Muscle of leg (tissue), 3 donors: ENCODE measurements at regions not wholly inside any gene's neighbourhood (a gene's known extent, or its start where the extent isn't known, plus 50 kb on each side); places are given as distances from the start of the nearest gene placed in this dataset.
"Not testable (repeated sequence)": the region's sequence is repeated elsewhere in the genome, so short reads cannot be mapped to it uniquely, and the experiment has no call there.

Source experiments
- DNase-seq: peaks from one replicate; pipeline ENCODE4 v3.0.0; 2013
- H3K27ac ChIP-seq: one replicate; pipeline ENCODE4 v1.5.1; 2013; ENCODE audit warnings: mild to moderate bottlenecking, low read length, control low read depth
- H3K27me3 ChIP-seq: one replicate; pipeline ENCODE4 v1.6.1; 2013; ENCODE audit warnings: low read length; ENCODE audit not compliant: control insufficient read depth, insufficient read depth
- H3K36me3 ChIP-seq: one replicate; pipeline ENCODE4 v1.6.1; 2013; ENCODE audit warnings: low read length; ENCODE audit not compliant: control insufficient read depth, insufficient read depth
- H3K4me1 ChIP-seq: one replicate; pipeline ENCODE4 v1.6.1; 2013; ENCODE audit warnings: low read length; ENCODE audit not compliant: control insufficient read depth, insufficient read depth
- H3K4me3 ChIP-seq: one replicate; pipeline ENCODE4 v1.5.1; 2013; ENCODE audit warnings: low read length, control low read depth
- H3K9me3 ChIP-seq: replicated peaks from 2 replicates; pipeline ENCODE4 v1.6.1; 2013; ENCODE audit warnings: low read depth, low read length; ENCODE audit not compliant: control insufficient read depth
- whole genome bisulfite sequencing: methylation state at CpG from one replicate; pipeline ENCODE4 v1.1.5; 2013; ENCODE audit warnings: missing lambda C conversion rate; ENCODE audit not compliant: insufficient coverage; 5-methylcytosine and 5-hydroxymethylcytosine counted together

DNA sequence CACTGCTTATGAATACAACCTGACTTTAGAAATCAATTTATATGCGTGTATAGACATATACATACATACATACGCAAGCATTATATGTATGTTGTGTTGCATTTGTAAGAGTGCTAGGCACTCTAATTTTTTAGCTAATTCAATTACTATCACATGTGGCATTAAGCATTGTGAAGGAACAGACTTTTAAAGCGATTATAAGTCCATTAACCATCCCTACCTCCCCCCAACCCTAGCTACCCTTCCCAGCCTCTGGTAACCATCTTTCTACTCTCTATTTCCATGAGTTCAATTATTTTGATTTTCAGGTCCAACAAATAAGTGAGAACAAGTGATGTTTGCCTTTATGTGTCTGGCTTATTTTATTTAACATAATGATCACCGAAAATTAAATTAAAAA, 453.8 kb downstream of the DOK5 start:
- Histone ChIP-seq H3K27me3 (no peaks in the 10 kb centered on the region), H3K4me1 (no peaks in the 10 kb centered on the region), H3K36me3 (no peaks in the 10 kb centered on the region), H3K9me3 (no peaks in the 10 kb centered on the region), H3K4me3 (no peak overlapping the region), H3K27ac (no peak overlapping the region)
- WGBS = no CpG with 5 or more reads among the region's 4 CpGs
- no peak for DNase-seq

DNA sequence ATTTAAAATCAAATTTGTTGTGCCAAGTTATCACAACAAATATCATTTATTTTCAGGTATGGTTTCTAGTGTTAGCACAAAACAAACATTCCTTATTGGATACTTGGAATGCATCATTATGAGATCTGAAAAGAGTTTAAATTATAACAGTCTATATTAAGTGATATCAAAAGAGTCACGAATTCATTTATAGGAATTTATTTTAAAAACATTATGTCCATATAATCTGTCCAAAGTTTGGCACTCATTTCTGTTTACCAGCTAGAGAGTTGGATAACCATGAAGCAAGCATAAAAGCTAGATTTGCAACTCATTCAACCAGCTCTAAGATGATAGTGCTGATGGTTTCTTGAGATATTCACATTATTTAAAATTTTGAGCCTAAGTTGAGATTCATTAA, 453.2 kb downstream of the DOK5 start:
- Histone ChIP-seq H3K9me3 (no peaks in the 10 kb centered on the region), H3K27me3 (no peaks in the 10 kb centered on the region), H3K4me3 (no peak overlapping the region), H3K27ac (no peak overlapping the region), H3K4me1 (no peaks in the 10 kb centered on the region), H3K36me3 (no peaks in the 10 kb centered on the region)
- no peak for DNase-seq
- no CpG with 5 or more reads among the region's 1 CpG for WGBS

DNA sequence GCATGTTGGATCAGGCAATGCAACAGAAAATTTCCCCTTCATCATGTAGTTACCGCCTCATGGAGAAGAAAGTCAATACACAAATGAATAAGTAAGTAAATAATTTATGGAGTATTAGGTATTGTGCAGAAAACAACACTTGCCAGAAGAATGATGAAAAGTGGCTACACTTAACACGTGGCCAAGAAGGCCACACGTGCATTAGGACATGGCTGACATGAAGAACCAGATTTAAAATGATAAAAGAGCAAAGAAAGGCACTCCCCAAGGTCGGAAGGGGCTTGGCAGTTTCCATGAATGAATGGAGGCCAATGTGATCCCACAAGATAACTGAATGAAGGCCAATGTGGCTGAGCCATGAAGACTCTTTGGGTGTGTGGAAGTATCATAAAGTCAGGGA, 447.2 kb downstream of the DOK5 start:
- no peak for DNase-seq
- no peak overlapping the region for H3K27ac ChIP-seq
- H3K9me3 ChIP-seq = no peaks in the 10 kb centered on the region
- 41% methylated on average over 3 of the region's 4 CpGs for WGBS
- no peaks in the 10 kb centered on the region for H3K4me1 ChIP-seq
- H3K27me3 ChIP-seq = no peaks in the 10 kb centered on the region
- no peaks in the 10 kb centered on the region for H3K36me3 ChIP-seq
- no peak overlapping the region for H3K4me3 ChIP-seq

GRCh38 chr20:54922096-54922495, 446.7 kb downstream of the DOK5 start:
- Histone ChIP-seq H3K9me3 (no peaks in the 10 kb centered on the region), H3K4me3 (no peak overlapping the region), H3K27me3 (no peaks in the 10 kb centered on the region), H3K4me1 (no peaks in the 10 kb centered on the region), H3K27ac (no peak overlapping the region), H3K36me3 (no peaks in the 10 kb centered on the region)
- WGBS = no CpG with 5 or more reads among the region's 1 CpG
- DNase-seq = no peak

DNA sequence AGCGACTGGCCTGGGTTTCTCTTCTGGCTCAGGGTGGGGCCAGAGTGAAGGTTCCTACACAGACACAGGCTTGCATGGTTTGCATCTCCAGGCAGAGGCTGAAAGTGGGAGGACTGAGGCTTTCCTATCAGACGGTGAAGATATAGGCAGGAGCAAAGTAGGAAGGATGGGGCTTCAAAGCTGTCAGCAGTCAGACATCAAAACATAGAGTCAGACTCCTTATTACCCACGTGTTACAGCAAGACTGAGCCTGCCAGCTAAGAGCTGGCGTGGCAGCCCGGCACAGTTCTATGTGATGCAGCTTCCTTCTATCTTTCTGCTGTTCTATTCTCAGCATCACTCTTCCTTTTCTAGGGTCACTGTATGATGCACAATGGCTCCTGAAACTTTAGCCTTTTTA, 445.1 kb downstream of the DOK5 start:
- Histone ChIP-seq H3K36me3 (no peaks in the 10 kb centered on the region), H3K27ac (no peak overlapping the region), H3K4me3 (no peak overlapping the region), H3K9me3 (no peaks in the 10 kb centered on the region), H3K4me1 (no peaks in the 10 kb centered on the region), H3K27me3 (no peaks in the 10 kb centered on the region)
- 47% methylated on average over 5 of the region's 5 CpGs for WGBS
- no peak for DNase-seq

DNA sequence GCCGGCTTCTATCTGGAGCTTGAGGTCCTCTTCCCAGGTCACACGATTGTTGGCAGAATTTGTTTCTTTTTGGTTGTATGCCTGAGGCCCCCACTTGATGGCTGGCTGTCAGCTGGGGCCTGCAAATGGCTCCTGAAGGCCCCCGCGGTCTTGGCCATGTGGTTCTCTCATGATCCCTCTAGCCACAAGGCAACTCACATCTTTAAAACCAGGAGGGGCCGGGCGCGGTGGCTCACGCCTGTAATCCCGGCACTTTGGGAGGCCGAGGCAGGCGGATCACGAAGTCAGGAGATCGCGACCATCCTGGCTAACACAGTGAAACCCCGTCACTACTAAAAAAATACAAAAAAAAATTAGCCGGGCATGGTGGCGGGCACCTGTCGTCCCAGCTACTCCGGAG, 443.6 kb downstream of the DOK5 start:
- H3K4me1 ChIP-seq, H3K27ac ChIP-seq, DNase-seq, H3K36me3 ChIP-seq, H3K27me3 ChIP-seq, H3K9me3 ChIP-seq, H3K4me3 ChIP-seq: not testable (repeated sequence)
- whole genome bisulfite sequencing = 93% methylated on average over 17 of the region's 19 CpGs

DNA sequence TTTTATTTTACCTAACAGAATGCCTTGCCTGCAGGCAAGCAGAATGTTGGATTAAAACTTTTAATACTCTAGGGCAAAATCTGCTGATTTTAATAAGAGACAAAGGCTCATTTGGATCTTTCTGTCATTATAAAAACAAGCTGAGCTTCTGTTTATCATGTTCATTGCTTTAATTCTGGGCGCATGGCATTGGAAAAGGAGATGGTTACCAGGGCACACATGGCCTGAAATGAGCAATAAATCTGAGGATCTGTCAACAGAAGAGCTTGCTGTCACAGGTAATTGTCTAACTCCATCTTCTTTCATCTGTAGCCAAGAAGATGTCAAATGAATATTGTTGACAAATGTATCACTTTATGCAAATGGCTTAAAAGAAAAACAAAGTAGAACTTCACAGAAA, 439.6 kb downstream of the DOK5 start:
- DNase-seq = no peak
- no peaks in the 10 kb centered on the region for H3K4me1 ChIP-seq
- H3K27me3 ChIP-seq = no peaks in the 10 kb centered on the region
- H3K9me3 ChIP-seq = no peaks in the 10 kb centered on the region
- no peak overlapping the region for H3K4me3 ChIP-seq
- 80% methylated on average over 1 of the region's 1 CpG for WGBS
- no peak overlapping the region for H3K27ac ChIP-seq
- no peaks in the 10 kb centered on the region for H3K36me3 ChIP-seq

DNA sequence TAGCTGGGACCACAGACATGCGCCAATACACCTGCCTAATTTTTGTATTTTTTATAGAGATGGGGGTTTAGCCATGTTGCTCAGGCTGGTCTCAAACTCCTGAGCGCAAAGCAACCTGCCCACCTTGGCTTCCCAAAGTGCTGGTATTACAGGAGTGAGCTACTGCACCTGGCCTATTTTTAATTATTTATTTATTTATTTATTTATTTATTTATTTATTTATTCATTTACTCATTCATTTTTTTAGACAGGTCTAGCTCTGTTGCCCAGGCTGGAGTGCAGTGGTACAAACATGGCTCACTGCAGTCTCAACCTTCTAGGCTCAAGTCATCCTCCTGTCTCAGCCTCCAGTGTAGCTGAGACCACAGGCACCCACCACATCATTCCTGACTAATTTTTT, 434.3 kb downstream of the DOK5 start:
- Histone ChIP-seq H3K9me3 (no peaks in the 10 kb centered on the region), H3K27ac (no peak overlapping the region), H3K36me3 (no peaks in the 10 kb centered on the region), H3K4me3 (no peak overlapping the region), H3K4me1 (no peaks in the 10 kb centered on the region), H3K27me3 (no peaks in the 10 kb centered on the region)
- WGBS = no CpG with 5 or more reads among the region's 2 CpGs
- no peak for DNase-seq

GRCh38 chr20:54906134-54906533, 430.7 kb downstream of the DOK5 start:
- no CpG with 5 or more reads among the region's 6 CpGs for WGBS
- not testable (repeated sequence) for H3K27ac ChIP-seq, H3K4me1 ChIP-seq, DNase-seq, H3K9me3 ChIP-seq, H3K27me3 ChIP-seq, H3K36me3 ChIP-seq, H3K4me3 ChIP-seq

GRCh38 chr20:54897787-54898186, 422.4 kb downstream of the DOK5 start:
- Histone ChIP-seq H3K9me3 (peaks cover 16% of the 10 kb centered on the region), H3K27ac (no peak overlapping the region), H3K4me1 (no peaks in the 10 kb centered on the region), H3K36me3 (no peaks in the 10 kb centered on the region), H3K4me3 (no peak overlapping the region), H3K27me3 (no peaks in the 10 kb centered on the region)
- no peak for DNase-seq
- WGBS = 85% methylated on average over 3 of the region's 6 CpGs

DNA sequence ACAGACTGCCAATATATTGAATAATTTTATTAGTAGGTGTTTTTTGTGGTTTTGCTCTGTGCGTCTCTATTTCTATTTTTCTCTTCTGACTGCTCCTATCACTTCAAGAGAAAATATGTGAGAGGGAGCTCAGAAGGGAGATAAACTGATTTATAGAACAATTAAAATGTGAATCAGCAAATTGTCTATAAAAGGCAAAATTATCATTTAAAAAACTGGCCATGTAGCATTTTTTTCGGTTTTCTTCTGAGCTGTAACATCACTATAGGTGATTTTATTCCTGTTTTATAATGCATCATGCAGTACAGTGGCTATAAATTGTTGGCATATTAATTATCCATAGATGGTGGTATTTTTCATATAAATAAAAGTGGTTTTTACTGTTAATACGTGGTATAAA, 416.5 kb downstream of the DOK5 start:
- no peak overlapping the region for H3K27ac ChIP-seq
- H3K36me3 ChIP-seq = no peaks in the 10 kb centered on the region
- no peaks in the 10 kb centered on the region for H3K27me3 ChIP-seq
- WGBS = no CpG with 5 or more reads among the region's 3 CpGs
- no peaks in the 10 kb centered on the region for H3K4me1 ChIP-seq
- no peaks in the 10 kb centered on the region for H3K9me3 ChIP-seq
- DNase-seq = no peak
- H3K4me3 ChIP-seq = no peak overlapping the region
